ENCODE measurements at regions not wholly inside any gene's neighbourhood (a gene's known extent, or its start where the extent isn't known, plus 50 kb on each side); places are given as distances from the start of the nearest gene placed in this dataset. TPM values are rescaled to one million over a fixed set of nuclear protein-coding genes. Genes with fewer than 3 reads are reported as not detected.

DNA sequence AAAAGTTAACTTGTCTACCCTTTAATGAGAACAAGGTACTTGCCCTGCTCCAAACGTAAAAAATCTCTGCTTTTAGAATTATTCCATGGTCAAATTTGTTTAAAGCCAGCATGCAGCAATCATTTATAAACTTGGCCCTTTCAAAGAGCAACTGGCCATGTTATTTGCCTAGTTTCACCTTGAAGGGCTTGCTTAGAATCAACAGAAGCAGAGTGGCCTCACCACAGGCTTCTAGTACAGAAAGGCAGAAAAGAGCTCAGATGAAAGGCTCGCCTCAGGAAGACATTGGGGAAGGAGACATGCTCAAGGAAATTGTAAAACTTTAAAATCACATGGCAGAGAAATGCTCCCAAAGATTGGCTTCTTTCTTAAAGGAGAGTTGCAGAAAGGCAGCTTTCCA, 53.8 kb upstream of the USP26 start:
- Histone ChIP-seq H3K79me1 (ENCODE audit: low read depth in 1 of 2, low read length in 2 of 2) (no peaks in the 10 kb centered on the region), H3K23ac (ENCODE audit: low read depth, low read length) (no peak overlapping the region), H2BK20ac (ENCODE audit: low read depth, low read length) (no peak overlapping the region), H3K56ac (ENCODE audit: extremely low read depth, insufficient read depth, low read length) (no peak overlapping the region), H3K27me3 (ENCODE audit: control insufficient read depth, insufficient read depth, low read length) (no peaks in the 10 kb centered on the region), H3K4me3 (ENCODE audit: insufficient read depth, low read depth, low read length) (no peak overlapping the region), H2BK15ac (ENCODE audit: low read depth, low read length) (no peak overlapping the region), H3K27ac (ENCODE audit: insufficient read depth, low read length) (no peak overlapping the region), H4K5ac (ENCODE audit: low read depth, low read length) (no peak overlapping the region), H2BK120ac (ENCODE audit: low read depth, low read length) (no peak overlapping the region), H3K9ac (ENCODE audit: low read depth, low read length) (no peak overlapping the region), H3K18ac (ENCODE audit: low read depth, low read length) (no peak overlapping the region), H3K4me1 (ENCODE audit: control insufficient read depth, insufficient read depth, low read length) (no peaks in the 10 kb centered on the region), H3K9me1 (ENCODE audit: insufficient read depth, low read length) (no peaks in the 10 kb centered on the region), H3K4ac (ENCODE audit: low read depth, low read length) (no peak overlapping the region), H4K8ac (ENCODE audit: low read depth in 2 of 2, low read length in 2 of 2) (no peak overlapping the region), H2AFZ (replicated peaks; ENCODE audit: low read length, poor library complexity) (no peak overlapping the region), H2AK5ac (ENCODE audit: low read depth, low read length) (no peak overlapping the region), H2BK5ac (ENCODE audit: low read depth, low read length, poor library complexity, severe bottlenecking) (no peak overlapping the region), H2AK9ac (replicated peaks; ENCODE audit: low read depth, low read length, poor library complexity) (no peak overlapping the region), H4K91ac (ENCODE audit: insufficient read depth, low read depth, low read length) (no peak overlapping the region), H3K9me3 (ENCODE audit: control insufficient read depth, insufficient read depth, low read length) (no peaks in the 10 kb centered on the region), H3K36me3 (ENCODE audit: control insufficient read depth, insufficient read depth, low read length) (no peaks in the 10 kb centered on the region), H3K14ac (replicated peaks; ENCODE audit: low read depth, low read length) (no peak overlapping the region), H4K20me1 (ENCODE audit: insufficient read depth, low read length) (no peaks in the 10 kb centered on the region), H3K4me2 (ENCODE audit: low read depth, low read length) (no peak overlapping the region)
- TF ChIP-seq MXI1 (IDR thresholded peaks at IDR 0.05; ENCODE audit: borderline replicate concordance, low read depth, low read length): no peak
- no peak for TF ChIP-seq NFE2L2 (IDR thresholded peaks at IDR 0.05; ENCODE audit: low read depth, low read length)
- TF ChIP-seq CHD1 (IDR thresholded peaks at IDR 0.05; ENCODE audit: low read depth, low read length): no peak
- no peak for TF ChIP-seq RFX5 (IDR thresholded peaks at IDR 0.05; ENCODE audit: low read depth, low read length)
- TF ChIP-seq ELK1 (IDR thresholded peaks at IDR 0.05; ENCODE audit: borderline replicate concordance, low read depth, low read length): no peak
- TF ChIP-seq MAFK (IDR thresholded peaks at IDR 0.05; ENCODE audit: low read depth, low read length): no peak
- TF ChIP-seq POLR2A (IDR thresholded peaks at IDR 0.05; ENCODE audit: low read depth, low read length): no peak
- DNase-seq (no peak), ATAC-seq (ENCODE audit: low read depth) (no peak)
- WGBS, 2 experiments (ENCODE audit: extremely low coverage in 2 of 2, insufficient read length in 1 of 2): 0% methylated on average over 1 of the region's 2 CpGs; no CpG with 5 or more reads in 1 of the 2 experiments
- POLR2A ChIA-PET (ENCODE audit: unreplicated experiment): no interaction called here
- dilution Hi-C loops (cut with HindIII; ENCODE audit: low sequenced_read_pairs, unreplicated experiment): no loop called here
- in situ Hi-C loops (cut with MboI; ENCODE audit: low sequenced_read_pairs): no loop called here
- intact Hi-C loops (cut with micrococcal nuclease): no loop called here
- CTCF ChIA-PET: no interaction called here
- BruUV-seq (replicated peaks): no TSS peak

Small RNA genes lying in the stretch of these regions (microRNA-seq; reads per million reads assigned to microRNA genes)
- not detected for gene RF00393 (ENCODE audit: insufficient read depth, insufficient read length)

Small RNA genes lying in the stretch of these regions (small RNA-seq; reads per million reads assigned to genes)
- gene RF00393: 0 reads per million in 5 experiments

All from IMR-90 (cell line).